HCT116 (cell line): ENCODE measurements at regions not wholly inside any gene's neighbourhood (a gene's known extent, or its start where the extent isn't known, plus 50 kb on each side); places are given as distances from the start of the nearest gene placed in this dataset.

Experiments used
- ATAC-seq: fragments of 200-7000 bp; cut with Tn5 transposase; 2 replicates; pipeline ENCODE4 v1.9.1; 2020; ENCODE audit warnings: mild to moderate bottlenecking, moderate library complexity
- BruUV-seq: library from RNA; stranded (reverse); fragments of 400-500 nt; replicated peaks from 2 replicates; lab custom pipeline; 2021; lab: Mats Ljungman, UMichigan
- CTCF ChIA-PET: fragments of 300-600 bp; sonication (Branson Sonifier 250); formaldehyde crosslinking; loops from one replicate; lab custom pipeline; 2021; ENCODE audit warnings: antibody characterized with exemption; lab: Charles Lee
- POLR2A ChIA-PET: fragments of 300-600, 350-600 bp; sonication (Branson Sonifier 250); formaldehyde crosslinking; loops from one replicate; lab custom pipeline; 2021; ENCODE audit warnings: antibody characterized with exemption; lab: Charles Lee
- RAD21 ChIA-PET, 2 experiments: fragments of 300-600 bp; sonication (Branson Sonifier 250); formaldehyde crosslinking; loops; one replicate each; lab custom pipeline; 2023; ENCODE audit warnings: low total read pairs in 2 of 2; ENCODE audit not compliant: uncharacterized antibody in 2 of 2, unreplicated experiment in 2 of 2, low non-redundant PET in 1 of 2; lab: Charles Lee
- DNase-seq: peaks from one replicate; pipeline ENCODE4 v3.0.0-alpha.2; 2010; ENCODE audit warnings: low read depth, low spot score
- H2AFZ ChIP-seq: fragments of 200-600 bp; shearing (Covaris generic), sonication (generic); 2 replicates; pipeline ENCODE4 v1.6.1; 2017; ENCODE audit warnings: low read depth, mixed run types, mixed read lengths, antibody characterized with exemption, low read length; ENCODE audit not compliant: poor library complexity, severe bottlenecking
- H3K27ac ChIP-seq: 2 replicates; pipeline ENCODE4 v1.5.1; 2012; ENCODE audit warnings: low read depth, low read length
- H3K27me3 ChIP-seq: fragments of 200-600 bp; sonication (generic); 2 replicates; pipeline ENCODE4 v1.6.1; 2016; ENCODE audit warnings: mixed run types, low read length, mixed read lengths; ENCODE audit not compliant: insufficient read depth
- H3K36me3 ChIP-seq, 2 experiments: fragments of 200-500 bp in 1 of 2; fragments of 200-600 bp in 1 of 2; sonication (Bioruptor generic) in 1 of 2; sonication (generic) in 1 of 2; 2 replicates each; pipeline versions ENCODE4 v1.5.1 to v1.6.1; 2014 to 2016; ENCODE audit warnings: low read length in 2 of 2, inconsistent platforms in 1 of 2, mixed read lengths in 1 of 2, mixed run types in 1 of 2; ENCODE audit not compliant: insufficient read depth in 2 of 2, control insufficient read depth in 1 of 2
- H3K4me1 ChIP-seq, 2 experiments: fragments of 200-600 bp in 1 of 2; sonication (generic) in 1 of 2; 2 replicates each; pipeline versions ENCODE4 v1.5.1 to v1.6.1; 2012 to 2017; ENCODE audit warnings: low read length in 2 of 2, inconsistent platforms in 1 of 2, mild to moderate bottlenecking in 1 of 2, mixed read lengths in 1 of 2, mixed run types in 1 of 2, moderate library complexity in 1 of 2; ENCODE audit not compliant: insufficient read depth in 2 of 2, control insufficient read depth in 1 of 2
- H3K4me2 ChIP-seq: fragments of 200-600 bp; sonication (generic); 2 replicates; pipeline ENCODE4 v1.6.1; 2017; ENCODE audit warnings: mixed run types, low read length, mixed read lengths
- H3K4me3 ChIP-seq, 2 experiments: fragments of 200-600 bp in 1 of 2; sonication (generic) in 1 of 2; replicated peaks in 1 of 2; 2 replicates each; pipeline ENCODE4 v1.5.1; 2011 to 2016; ENCODE audit warnings: low read length in 2 of 2, control low read depth in 1 of 2, low read depth in 1 of 2, mild to moderate bottlenecking in 1 of 2, mixed read lengths in 1 of 2, mixed run types in 1 of 2
- H3K79me2 ChIP-seq: fragments of 200-600 bp; sonication (generic); 2 replicates; pipeline ENCODE4 v1.6.1; 2017; ENCODE audit warnings: mild to moderate bottlenecking, mixed run types, low read length, moderate library complexity, mixed read lengths; ENCODE audit not compliant: insufficient read depth
- H3K9ac ChIP-seq: fragments of 200-600 bp; sonication (generic); 2 replicates; pipeline ENCODE4 v1.6.1; 2016; ENCODE audit warnings: low read length, mixed read lengths
- H3K9me2 ChIP-seq: fragments of 200-600 bp; sonication (generic), shearing (Covaris generic); 2 replicates; pipeline ENCODE4 v1.6.1; 2017; ENCODE audit warnings: mixed run types, mild to moderate bottlenecking, moderate library complexity; ENCODE audit not compliant: insufficient read depth
- H3K9me3 ChIP-seq, 2 experiments: fragments of 200-500 bp in 1 of 2; fragments of 200-600 bp in 1 of 2; sonication (Bioruptor generic) in 1 of 2; sonication (generic) in 1 of 2; 2 replicates each; pipeline ENCODE4 v1.6.1; 2014 to 2017; ENCODE audit warnings: low read length in 2 of 2, mixed read lengths in 2 of 2, inconsistent platforms in 1 of 2, low read depth in 1 of 2, mild to moderate bottlenecking in 1 of 2, mixed run types in 1 of 2, moderate library complexity in 1 of 2; ENCODE audit not compliant: control insufficient read depth in 1 of 2, insufficient read depth in 1 of 2
- H4K20me1 ChIP-seq: fragments of 200-600 bp; sonication (generic), shearing (Covaris generic); 2 replicates; pipeline ENCODE4 v1.6.1; 2017; ENCODE audit warnings: mixed run types, mild to moderate bottlenecking, moderate library complexity; ENCODE audit not compliant: insufficient read depth
- CBX3 ChIP-seq: IDR thresholded peaks from 2 replicates; pipeline ENCODE4 v1.6.1; 2012; ENCODE audit warnings: low read depth
- CEBPB ChIP-seq: IDR thresholded peaks from 2 replicates; pipeline ENCODE4 v1.6.1; 2012; ENCODE audit warnings: low read depth
- EGR1 ChIP-seq: IDR thresholded peaks from 2 replicates; pipeline ENCODE4 v1.6.1; 2012; ENCODE audit warnings: low read depth
- ELF1 ChIP-seq: IDR thresholded peaks from 2 replicates; pipeline ENCODE4 v1.6.1; 2012; ENCODE audit warnings: low read depth, borderline replicate concordance
- EZH2 ChIP-seq: fragments of 200-600 bp; sonication (generic); IDR thresholded peaks from 2 replicates; pipeline ENCODE4 v1.6.1; 2017; ENCODE audit warnings: antibody characterized with exemption, mixed run types
- EZH2phosphoT487 ChIP-seq: fragments of 200-600 bp; IDR thresholded peaks from 2 replicates; pipeline ENCODE4 v1.6.1; 2018; ENCODE audit warnings: antibody characterized with exemption, borderline replicate concordance
- JUND ChIP-seq: IDR thresholded peaks from 2 replicates; pipeline ENCODE4 v1.6.1; 2012
- POLR2A ChIP-seq: IDR thresholded peaks from 2 replicates; pipeline ENCODE4 v1.7.0; 2011; ENCODE audit warnings: borderline replicate concordance; ENCODE audit not compliant: insufficient read depth, insufficient read length; ENCODE audit errors: extremely low read depth
- POLR2AphosphoS5 ChIP-seq: IDR thresholded peaks from 2 replicates; pipeline ENCODE4 v1.6.1; 2011; ENCODE audit warnings: mild to moderate bottlenecking, low read depth, low read length, moderate library complexity
- REST ChIP-seq: IDR thresholded peaks from 2 replicates; pipeline ENCODE4 v1.6.1; 2012; ENCODE audit warnings: low read depth
- SIN3A ChIP-seq: IDR thresholded peaks from 2 replicates; pipeline ENCODE4 v1.6.1; 2012; ENCODE audit warnings: low read depth
- SRF ChIP-seq: IDR thresholded peaks from 2 replicates; pipeline ENCODE4 v1.6.1; 2012; ENCODE audit warnings: low read depth
- TCF7L2 ChIP-seq: IDR thresholded peaks from 2 replicates; pipeline ENCODE4 v1.7.0; 2011; ENCODE audit warnings: borderline replicate concordance, inconsistent platforms; ENCODE audit not compliant: insufficient read depth, insufficient read length; ENCODE audit errors: extremely low read depth
- YY1 ChIP-seq: IDR thresholded peaks from 2 replicates; pipeline ENCODE4 v1.6.1; 2011; ENCODE audit warnings: low read length, low read depth, moderate library complexity, mild to moderate bottlenecking; ENCODE audit not compliant: insufficient replicate concordance; ENCODE audit errors: extremely low read depth
- ZFX ChIP-seq: fragments of 450-650 bp; IDR thresholded peaks from 2 replicates; pipeline ENCODE4 v1.6.1; 2017
- intact Hi-C: fragments of 100-400 bp; cut with micrococcal nuclease; formaldehyde crosslinking; loops from 2 replicates; pipeline ENCODE4 v1.10.0; 2022
- TF ChIP-seq, protein P1 (sequence below): IDR thresholded peaks from 2 replicates; pipeline ENCODE4 v1.6.1; 2012
- TF ChIP-seq, protein P2 (sequence below): IDR thresholded peaks from 2 replicates; pipeline ENCODE4 v1.6.1; 2012

DNA sequence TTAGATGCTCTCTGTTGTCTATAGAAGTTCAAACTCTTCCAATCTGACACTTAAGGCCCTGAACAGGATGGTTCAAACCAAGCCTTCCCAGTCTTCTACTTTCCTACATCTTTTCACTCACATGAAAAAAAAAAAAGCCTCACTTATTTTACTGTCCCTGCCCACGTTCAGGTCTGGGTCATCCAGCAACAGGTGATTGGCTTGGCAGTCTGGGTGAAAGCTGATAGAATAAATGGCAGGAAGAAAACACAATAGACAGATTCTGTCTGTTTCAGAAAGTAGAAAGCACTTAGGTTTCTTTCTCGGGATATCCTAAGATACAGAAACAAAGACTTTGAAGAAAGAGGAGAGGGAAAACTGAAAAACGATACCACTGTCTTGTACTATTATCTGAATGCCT is 61.8 kb upstream of the HSF2 start:
- Histone ChIP-seq H3K4me3 (no peak overlapping the region), H2AFZ (peak overlapping the region; percentile 67), H3K4me2 (no peak overlapping the region), H4K20me1 (no peaks in the 10 kb centered on the region), H3K9me3 (no peaks in the 10 kb centered on the region), H3K27me3 (no peaks in the 10 kb centered on the region), H3K9me2 (no peaks in the 10 kb centered on the region), H3K9ac (no peak overlapping the region), H3K4me1 (no peaks in the 10 kb centered on the region), H3K36me3 (no peaks in the 10 kb centered on the region), H3K27ac (no peak overlapping the region), H3K79me2 (no peaks in the 10 kb centered on the region)
- RAD21 ChIA-PET = no interaction called here
- TF ChIP-seq, protein P1, sequence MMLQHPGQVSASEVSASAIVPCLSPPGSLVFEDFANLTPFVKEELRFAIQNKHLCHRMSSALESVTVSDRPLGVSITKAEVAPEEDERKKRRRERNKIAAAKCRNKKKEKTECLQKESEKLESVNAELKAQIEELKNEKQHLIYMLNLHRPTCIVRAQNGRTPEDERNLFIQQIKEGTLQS = no peak
- TF ChIP-seq POLR2A = no peak
- TF ChIP-seq ELF1 = no peak
- TF ChIP-seq CBX3 = no peak
- no peak for TF ChIP-seq CEBPB
- TF ChIP-seq ZFX = no peak
- TF ChIP-seq SIN3A = no peak
- TF ChIP-seq POLR2AphosphoS5 = no peak
- TF ChIP-seq EGR1 = no peak
- no peak for TF ChIP-seq EZH2phosphoT487
- TF ChIP-seq EZH2 = no peak
- no peak for TF ChIP-seq JUND
- no peak for TF ChIP-seq REST
- no peak for TF ChIP-seq TCF7L2
- TF ChIP-seq, protein P2, sequence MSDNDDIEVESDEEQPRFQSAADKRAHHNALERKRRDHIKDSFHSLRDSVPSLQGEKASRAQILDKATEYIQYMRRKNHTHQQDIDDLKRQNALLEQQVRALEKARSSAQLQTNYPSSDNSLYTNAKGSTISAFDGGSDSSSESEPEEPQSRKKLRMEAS = no peak
- TF ChIP-seq YY1 = no peak
- no peak for TF ChIP-seq SRF
- CTCF ChIA-PET = no interaction called here
- ATAC-seq (no peak), DNase-seq (no peak)
- POLR2A ChIA-PET = no interaction called here
- intact Hi-C loops = no loop called here
- BruUV-seq = no TSS peak
